HT-29 (cell line): ENCODE measurements at regions not wholly inside any gene's neighbourhood (a gene's known extent, or its start where the extent isn't known, plus 50 kb on each side); places are given as distances from the start of the nearest gene placed in this dataset.

Source experiments
- DNase-seq: peaks from one replicate; pipeline ENCODE4 v3.0.0-alpha.2; 2015; ENCODE audit warnings: low spot score

DNA sequence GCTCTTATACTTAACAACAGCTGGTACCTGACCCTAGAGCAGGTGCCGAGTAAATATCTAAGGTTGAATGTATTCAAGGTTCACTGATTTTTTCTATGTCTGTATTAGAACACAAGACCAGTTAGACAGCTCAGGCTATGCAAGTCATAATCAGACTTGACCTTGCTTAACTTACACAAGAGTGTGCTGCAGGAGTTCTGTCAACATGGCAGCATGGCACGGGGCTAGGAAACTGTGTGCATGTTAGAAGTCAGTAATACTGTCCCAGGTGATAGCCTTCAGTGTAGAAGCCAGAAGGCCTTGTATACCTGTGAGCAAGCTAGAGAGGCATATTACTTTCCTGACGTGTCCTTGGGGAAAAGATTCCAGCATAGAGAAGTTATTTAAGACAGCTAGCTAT is 253.1 kb downstream of the FAT3 start:
- no peak for DNase-seq

DNA sequence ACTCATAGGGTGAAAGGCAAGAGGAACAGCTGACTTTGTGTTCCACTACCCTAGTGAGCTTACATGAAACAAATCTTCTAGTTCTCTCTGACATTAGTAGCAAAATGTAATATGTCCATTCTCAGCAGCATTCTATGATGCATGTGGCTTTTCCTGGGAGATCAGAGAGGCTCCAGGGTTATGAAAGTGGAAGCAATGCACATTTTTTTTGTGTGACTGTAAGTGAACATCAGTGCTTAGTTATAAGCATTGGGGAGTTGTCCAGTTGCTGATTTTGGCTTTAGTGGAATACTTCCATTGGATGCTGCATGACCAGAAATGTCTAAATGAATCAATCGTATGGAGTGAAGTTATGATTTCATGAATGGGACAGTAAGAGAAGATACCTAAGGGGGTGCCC is 255.9 kb downstream of the FAT3 start:
- DNase-seq, result no peak

GRCh38 chr11:92482492-92483060 is 258.0 kb downstream of the FAT3 start:
- no peak for DNase-seq

GRCh38 chr11:92484570-92484969 is 260.0 kb downstream of the FAT3 start:
- no peak for DNase-seq

- DNase-seq, result no peak
These were observed 265.3 kb downstream of the FAT3 start for GRCh38 chr11:92489826-92490399.

DNA sequence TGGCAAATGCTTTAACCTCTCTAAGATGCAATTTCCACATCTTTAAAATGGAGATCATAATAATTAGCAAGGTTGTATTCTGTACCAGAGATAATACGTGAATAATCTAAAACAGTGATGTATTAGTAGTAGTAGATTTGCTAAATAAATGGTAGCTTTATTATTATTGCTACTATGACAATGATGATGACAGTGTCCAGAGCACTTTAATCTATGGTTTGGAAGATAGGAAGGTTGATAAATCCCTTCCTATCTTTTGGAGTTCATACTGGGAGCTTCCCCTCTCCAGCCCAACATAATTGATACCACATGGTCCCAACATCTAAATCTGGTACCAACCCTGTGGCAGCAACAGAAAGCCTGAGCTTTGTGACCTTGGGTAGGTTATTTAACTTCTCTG is 267.8 kb downstream of the FAT3 start:
- no peak for DNase-seq

DNA sequence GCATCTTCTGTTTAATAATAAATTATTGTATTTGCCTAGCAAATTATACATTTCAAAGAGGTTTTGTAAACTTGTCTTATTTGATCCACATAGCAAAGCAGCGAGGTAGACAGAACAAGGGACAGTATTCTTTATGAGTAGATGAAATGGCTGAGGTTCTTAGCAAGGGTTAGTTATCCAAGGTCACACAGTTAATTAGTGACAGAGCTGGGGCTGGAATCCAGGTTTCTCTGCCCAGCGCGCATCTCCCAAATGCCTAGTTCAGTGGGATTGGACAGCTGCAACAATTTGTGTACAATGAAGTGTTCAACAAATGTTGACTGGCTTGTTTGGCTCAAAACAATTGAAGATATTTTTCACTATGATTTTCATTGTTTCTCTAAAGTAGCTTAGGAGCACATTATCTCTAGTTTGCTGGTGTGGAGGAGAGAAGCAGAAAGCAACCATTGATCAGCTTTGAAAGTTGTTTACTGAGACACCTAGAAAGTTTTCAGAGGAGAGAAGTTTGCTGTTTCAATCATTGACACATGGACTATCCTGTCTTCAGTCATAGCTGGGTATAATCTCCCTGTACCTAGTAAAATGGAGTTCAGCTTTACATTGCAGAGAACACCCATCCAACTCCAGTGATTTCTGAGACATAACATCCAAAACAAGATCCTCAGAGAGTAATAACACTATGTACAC is 270.6 kb downstream of the FAT3 start:
- no peak for DNase-seq

DNA sequence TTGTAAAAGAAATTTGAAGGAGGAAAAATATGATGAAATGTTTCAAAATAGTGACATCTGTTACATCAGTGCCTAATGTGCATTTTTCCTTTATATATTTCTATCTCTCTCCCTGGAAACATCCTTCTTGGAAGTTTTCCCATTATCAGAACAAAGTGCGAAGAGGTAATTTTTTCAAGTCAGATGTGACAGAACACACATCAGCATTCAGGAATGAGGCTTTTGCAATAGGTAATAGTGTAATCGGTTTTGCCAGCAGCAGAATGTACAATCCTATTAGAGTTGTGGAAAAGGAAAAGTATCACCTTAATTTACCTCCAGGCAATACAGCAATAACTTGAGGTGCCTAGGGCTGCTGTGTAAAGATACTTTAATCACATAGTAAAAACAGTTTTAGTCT is 275.8 kb downstream of the FAT3 start:
- DNase-seq, result no peak

DNA sequence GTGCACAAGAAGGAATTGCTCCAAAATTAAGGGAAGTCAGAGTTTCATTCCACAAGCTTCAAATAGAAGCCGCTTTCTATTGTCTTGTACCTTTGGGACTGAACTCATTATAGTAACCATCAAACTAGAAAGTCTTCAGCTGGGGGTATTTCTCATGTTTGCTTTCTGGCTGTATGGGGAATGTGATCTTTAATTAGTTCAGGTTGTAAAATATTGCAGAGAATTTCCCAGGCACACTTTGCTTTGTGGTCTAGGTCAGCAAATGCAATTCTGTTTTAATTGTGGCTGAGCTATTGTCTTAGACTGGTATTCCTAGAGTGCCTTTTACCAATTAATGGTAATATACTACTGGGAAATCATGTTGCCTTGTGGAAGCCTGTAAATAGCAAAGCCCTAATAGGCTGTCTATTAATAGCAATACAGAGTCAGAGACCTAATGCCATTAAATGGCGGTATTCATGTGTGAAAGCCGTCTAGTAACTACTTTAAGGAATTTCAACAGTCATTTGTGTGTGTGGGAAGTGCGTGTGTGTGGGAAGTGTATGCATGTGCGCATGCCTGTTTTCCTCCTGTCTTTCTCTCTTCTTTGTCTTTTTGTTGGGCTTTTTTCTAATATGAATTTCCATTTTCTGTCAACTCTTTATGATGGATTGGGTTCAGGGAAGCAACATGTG is 276.6 kb downstream of the FAT3 start:
- no peak for DNase-seq

GRCh38 chr11:92504004-92504403 is 279.4 kb downstream of the FAT3 start:
- DNase-seq, result no peak

- no peak for DNase-seq
These were observed 279.9 kb downstream of the FAT3 start for GRCh38 chr11:92504534-92504933.

DNA sequence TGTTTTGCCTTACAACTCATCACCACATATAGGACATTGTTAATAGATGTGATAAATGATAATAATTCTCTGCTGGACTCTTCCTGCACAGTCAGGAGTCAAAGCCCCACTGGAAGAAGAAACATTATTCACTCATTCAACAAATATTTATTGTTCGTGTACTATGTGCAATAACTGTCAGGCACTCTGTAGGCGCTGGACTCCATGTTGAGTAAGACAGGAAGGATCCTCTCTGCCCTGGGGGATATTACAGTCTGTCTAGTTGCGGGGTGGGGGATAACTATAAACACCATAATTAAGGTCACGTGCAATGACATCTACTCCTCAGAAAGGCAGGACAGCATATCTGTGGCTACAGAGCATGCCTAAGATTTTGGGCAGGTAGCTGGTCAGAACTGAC is 281.1 kb downstream of the FAT3 start:
- no peak for DNase-seq

DNA sequence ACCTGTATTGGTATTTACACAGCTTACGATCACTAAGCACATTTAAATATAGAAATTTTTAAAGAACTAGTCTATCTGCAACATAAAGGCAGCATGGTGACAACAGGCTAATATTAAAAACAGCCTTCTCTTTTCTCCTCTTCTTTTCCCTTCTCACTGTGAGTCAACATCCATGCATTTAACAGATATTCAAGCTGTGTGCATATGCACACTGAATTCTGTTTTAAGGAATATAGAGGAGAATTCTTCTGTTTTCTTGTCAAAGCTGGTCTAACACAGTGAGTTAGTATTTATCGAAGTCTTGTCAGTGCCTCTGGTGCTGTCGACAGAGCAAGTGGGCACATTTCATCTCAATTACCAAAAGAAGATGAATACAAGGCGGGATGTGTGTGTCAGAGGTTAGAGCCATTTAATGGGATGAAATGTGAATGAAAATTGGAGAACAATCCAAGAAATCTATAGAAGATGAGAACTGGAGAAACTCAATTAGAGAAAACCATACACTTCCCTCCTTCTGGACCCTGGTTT is 282.3 kb downstream of the FAT3 start:
- DNase-seq, result no peak

DNA sequence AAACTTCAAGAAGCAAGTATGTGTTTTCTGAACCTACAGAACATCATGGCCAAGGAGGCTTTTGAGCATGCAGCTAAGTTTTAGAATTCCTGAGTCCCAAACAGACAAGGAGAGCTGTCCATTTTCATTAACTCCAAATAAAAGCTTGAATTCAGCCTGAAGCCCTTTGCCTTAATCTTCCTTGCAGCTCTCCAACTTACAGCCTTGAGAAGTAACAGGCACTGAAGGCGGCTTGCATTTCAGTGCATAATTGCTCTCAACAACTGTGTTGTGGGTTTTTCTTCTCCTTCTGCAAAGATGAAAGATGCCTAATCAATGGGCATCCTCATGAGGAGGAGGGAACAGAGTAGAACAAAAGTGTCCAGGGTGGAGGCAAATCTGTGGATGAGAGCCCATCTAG is 286.0 kb downstream of the FAT3 start:
- DNase-seq, result no peak

GRCh38 chr11:92511522-92512203 is 287.0 kb downstream of the FAT3 start:
- no peak for DNase-seq

DNA sequence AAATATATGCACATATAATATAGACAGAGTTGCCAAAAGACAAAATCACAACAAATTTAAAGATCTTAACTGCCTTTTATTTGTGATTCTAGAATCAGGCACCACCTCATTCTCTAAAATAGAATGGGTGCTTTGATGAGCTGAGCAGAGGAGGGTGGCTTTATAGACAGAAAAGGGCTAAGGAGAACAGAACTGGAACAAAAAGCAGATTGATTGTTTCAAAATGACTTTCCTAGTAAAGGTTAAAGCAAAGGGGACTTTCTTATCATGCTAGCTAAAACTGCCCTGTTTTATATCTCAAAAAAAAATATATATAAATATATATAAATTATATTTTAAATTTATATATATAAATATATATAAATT is 287.6 kb downstream of the FAT3 start:
- no peak for DNase-seq

DNA sequence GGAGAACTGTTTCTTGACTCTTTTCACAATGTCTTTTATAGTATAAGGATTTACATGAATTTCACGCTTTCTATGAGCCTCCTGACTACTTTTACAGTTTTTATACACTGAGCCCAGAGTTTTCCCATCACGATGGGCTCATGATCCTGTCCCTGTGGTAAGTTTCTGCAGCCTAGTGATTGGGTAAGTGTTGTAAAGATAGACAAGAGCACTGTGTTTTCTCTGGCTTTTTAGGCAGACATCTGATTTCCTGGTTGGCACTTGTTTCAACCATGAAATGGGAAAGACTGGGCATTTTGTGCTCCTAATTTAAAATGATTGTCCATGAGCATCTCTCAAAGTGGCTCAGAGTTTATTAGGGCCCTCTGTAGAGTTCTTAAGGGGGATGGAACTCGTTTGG is 299.0 kb downstream of the FAT3 start:
- DNase-seq, result no peak

DNA sequence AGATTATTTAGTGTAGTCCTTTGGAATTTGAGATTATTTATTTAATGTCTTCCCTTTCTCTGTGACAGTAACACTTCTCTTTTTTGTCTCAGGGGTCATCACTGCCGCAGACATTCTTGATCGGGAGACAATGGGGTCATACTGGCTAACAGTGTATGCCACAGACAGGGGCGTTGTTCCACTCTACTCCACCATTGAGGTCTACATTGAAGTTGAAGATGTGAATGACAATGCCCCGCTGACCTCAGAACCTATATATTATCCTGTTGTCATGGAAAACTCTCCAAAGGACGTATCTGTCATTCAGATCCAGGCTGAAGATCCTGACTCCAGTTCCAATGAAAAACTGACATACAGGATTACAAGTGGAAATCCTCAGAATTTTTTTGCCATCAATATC is 299.9 kb downstream of the FAT3 start:
- no peak for DNase-seq

DNA sequence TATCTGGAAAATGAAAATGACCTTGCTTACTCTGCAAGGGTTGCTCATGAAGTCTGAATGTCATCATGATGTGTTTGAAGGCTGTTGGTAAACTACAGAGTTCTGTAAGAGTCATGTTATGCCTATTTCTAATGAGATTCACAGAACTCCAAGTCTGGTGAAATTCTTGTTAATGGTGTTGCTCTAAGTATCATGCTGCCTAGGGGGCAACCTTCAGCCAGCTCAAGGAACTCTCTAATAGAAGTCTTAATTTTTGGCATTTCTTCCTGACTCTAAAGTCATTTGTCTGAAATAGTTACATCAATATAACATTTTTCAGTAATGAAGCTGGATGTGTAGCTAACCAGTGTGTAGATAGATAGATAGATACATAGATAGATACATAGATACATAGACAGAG is 302.8 kb downstream of the FAT3 start:
- no peak for DNase-seq

DNA sequence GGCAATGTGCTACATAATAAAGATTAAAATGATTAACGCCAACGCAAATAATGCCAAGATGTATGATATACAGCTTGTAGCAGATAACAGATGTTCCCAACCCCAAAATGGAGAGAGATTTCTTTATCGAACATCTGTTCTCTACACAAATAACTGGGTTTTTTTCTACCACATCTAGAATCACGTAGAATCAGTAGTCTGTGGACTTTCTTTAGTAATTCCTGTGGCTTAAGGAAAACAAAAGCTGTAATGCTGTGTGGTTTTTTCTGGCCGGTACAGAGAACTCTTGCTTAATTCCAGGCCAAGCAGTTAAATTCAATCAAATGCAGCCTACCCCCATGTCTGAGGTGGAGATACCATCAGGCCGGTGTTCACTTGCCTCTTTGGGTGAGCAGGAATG is 303.4 kb downstream of the FAT3 start:
- no peak for DNase-seq

DNA sequence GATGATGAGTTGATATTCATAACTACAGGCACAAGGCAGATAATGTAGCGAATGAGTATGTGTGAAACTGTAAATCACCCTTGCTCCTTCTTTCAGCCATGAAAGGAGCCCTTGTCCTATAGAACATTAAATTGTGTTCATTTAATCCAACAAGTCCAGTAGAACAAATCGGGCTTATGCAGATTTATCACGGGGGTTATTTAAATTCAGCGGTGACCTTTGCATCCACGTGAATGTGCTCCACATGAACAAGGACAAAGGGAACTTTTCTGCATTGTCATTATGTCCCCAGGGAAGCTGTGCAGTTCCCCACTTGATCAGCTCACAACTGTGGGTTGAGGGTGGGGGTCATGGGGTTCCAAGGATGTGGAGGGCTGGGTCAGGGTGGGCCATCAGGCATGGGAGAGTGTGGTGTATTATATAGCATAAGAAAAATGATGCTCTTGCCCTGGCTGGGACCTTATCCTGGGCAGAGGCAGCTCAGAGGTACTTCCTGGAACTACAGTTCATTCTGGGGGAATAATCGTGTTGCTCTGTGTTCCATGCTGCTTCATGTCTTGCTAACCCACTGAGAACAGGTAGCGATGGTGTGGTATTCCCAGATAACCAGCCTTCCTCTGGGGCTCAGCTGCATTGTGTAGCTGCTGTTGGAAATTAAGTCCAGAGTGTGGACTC is 306.6 kb downstream of the FAT3 start:
- no peak for DNase-seq
